Uterus (tissue), 3 donors: ENCODE measurements at regions not wholly inside any gene's neighbourhood (a gene's known extent, or its start where the extent isn't known, plus 50 kb on each side); places are given as distances from the start of the nearest gene placed in this dataset.

Experiments
- DNase-seq, 2 donors: peaks; one replicate each; pipeline ENCODE4 v3.0.0-alpha.2; 2019 to 2020
- H3K27ac ChIP-seq, 2 donors: fragments of 200-600 bp; sonication (generic); 1 replicate in 1 of 2; 2 replicates in 1 of 2; pipeline ENCODE4 v1.5.1; 2016 to 2018
- H3K27me3 ChIP-seq, 2 donors: fragments of 200-600 bp; sonication (generic); one replicate each; pipeline ENCODE4 v1.5.1; 2018 to 2019; ENCODE audit warnings: control low read depth in 1 of 2
- H3K36me3 ChIP-seq, 2 donors: fragments of 200-600 bp; sonication (generic); one replicate each; pipeline ENCODE4 v1.5.1; 2019; ENCODE audit warnings: control low read depth in 1 of 2
- H3K4me1 ChIP-seq, 2 donors: fragments of 200-600 bp; sonication (generic); one replicate each; pipeline ENCODE4 v1.5.1; 2018 to 2019; ENCODE audit warnings: control low read depth in 1 of 2
- H3K4me3 ChIP-seq, 2 donors: fragments of 200-600 bp; sonication (generic); 1 replicate in 1 of 2; 2 replicates in 1 of 2; pipeline ENCODE4 v1.5.1; 2018 to 2019; ENCODE audit warnings: mild to moderate bottlenecking in 1 of 2
- H3K9me3 ChIP-seq, 2 donors: fragments of 200-600 bp; sonication (generic); one replicate each; pipeline ENCODE4 v1.5.1; 2019; ENCODE audit warnings: control low read depth in 1 of 2
- CTCF ChIP-seq, 4 experiments: fragments of 200-600 bp in 2 of 4; fragments of 450-650 bp in 2 of 4; sonication (generic) in 2 of 4; IDR thresholded peaks; one replicate each; pipeline ENCODE4 v1.5.1; 2016 to 2019; ENCODE audit warnings: antibody characterized with exemption in 4 of 4, mild to moderate bottlenecking in 2 of 4, moderate library complexity in 1 of 4
- POLR2A ChIP-seq, 2 donors: fragments of 450-650 bp; IDR thresholded peaks; one replicate each; pipeline ENCODE4 v1.6.1; 2016; ENCODE audit warnings: antibody characterized with exemption in 2 of 2, mild to moderate bottlenecking in 1 of 2, moderate library complexity in 1 of 2
- intact Hi-C: fragments of 100-400 bp; cut with DNase I; formaldehyde crosslinking; loops from one replicate; pipeline ENCODE4 v1.15.1; 2023; ENCODE audit warnings: low total_unique reads
- donor health status: DM: yes; HTN: yes; CAD: no.

DNA sequence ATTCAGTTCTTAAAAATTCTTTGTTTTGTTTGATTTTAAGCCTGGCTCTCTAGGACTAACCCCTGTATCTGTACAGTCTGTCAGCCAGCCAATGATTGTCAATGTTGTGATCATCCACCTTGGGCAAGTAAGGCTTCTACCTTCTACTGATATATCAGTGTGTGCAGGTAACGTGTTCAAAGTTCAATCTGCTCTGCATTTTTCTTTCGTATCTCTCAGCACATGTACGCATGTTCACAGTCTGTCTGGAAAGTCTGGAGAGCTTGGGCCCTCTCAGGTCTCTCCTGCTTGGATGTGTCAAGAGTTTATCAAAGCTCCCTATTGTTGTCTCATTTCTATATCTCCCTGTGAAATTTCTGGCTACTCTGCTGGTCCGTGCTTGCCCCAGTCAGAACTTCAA lies 138.6 kb upstream of the VRK1 start:
- Histone ChIP-seq H3K27me3 (no peaks in the 10 kb centered on the region), H3K36me3 (no peaks in the 10 kb centered on the region), H3K4me3 (no peak overlapping the region), H3K9me3 (no peaks in the 10 kb centered on the region), H3K4me1 (no peaks in the 10 kb centered on the region), H3K27ac (no peak overlapping the region)
- DNase-seq: no peak
- intact Hi-C loops: no loop called here
- TF ChIP-seq CTCF (IDR thresholded peaks at IDR 0.05): no peak
- TF ChIP-seq POLR2A (IDR thresholded peaks at IDR 0.05): no peak

DNA sequence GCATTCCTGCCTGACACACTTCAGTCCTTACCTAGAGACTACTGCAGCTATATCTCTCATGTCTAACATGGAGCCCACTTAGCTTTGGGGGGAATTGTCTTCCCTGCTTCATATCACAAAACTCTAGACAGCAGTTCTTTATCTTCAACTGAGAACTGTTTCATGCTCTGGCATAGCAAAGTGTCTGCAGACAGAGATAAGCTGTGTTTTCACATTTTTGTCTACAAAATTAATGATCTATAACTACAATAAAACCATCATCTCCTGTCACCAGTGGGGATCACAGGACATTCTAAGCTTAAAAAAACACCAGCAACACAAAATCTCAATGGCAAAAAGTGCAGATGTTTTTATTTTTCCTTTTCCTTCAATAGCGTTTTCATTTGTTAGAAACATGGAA lies 137.1 kb upstream of the VRK1 start:
- Histone ChIP-seq H3K27ac (no peak overlapping the region), H3K36me3 (no peaks in the 10 kb centered on the region), H3K4me3 (no peak overlapping the region), H3K9me3 (no peaks in the 10 kb centered on the region), H3K4me1 (no peaks in the 10 kb centered on the region), H3K27me3 (no peaks in the 10 kb centered on the region)
- no peak for TF ChIP-seq POLR2A (IDR thresholded peaks at IDR 0.05)
- TF ChIP-seq CTCF (IDR thresholded peaks at IDR 0.05): no peak
- DNase-seq: no peak
- intact Hi-C loops: no loop called here

DNA sequence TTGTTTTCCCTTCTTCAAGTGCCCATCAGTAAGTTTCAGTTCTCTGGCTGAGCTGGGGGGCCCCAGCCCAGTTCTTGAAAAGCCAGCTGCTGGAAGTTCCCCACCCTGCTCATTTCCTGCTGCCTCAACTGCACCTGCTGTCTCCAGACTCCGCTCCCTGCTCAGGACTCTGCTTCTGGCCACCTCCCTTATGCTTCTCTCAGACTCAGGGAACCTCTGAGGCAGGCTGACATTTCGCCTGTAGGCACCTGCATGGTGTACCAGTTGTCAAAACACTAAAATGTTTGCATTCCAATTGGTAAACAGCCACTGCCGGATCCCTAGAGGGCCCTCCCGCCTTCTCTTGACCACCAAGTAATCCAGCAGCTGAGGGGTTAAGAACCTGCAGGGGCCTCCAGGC lies 136.5 kb upstream of the VRK1 start:
- TF ChIP-seq POLR2A (IDR thresholded peaks at IDR 0.05) (no peak), CTCF (IDR thresholded peaks at IDR 0.05) (no peak)
- DNase-seq: no peak
- no peaks in the 10 kb centered on the region for H3K4me1 ChIP-seq
- no peaks in the 10 kb centered on the region for H3K27me3 ChIP-seq
- no peaks in the 10 kb centered on the region for H3K9me3 ChIP-seq
- no peak overlapping the region for H3K4me3 ChIP-seq
- no peak overlapping the region for H3K27ac ChIP-seq
- H3K36me3 ChIP-seq: no peaks in the 10 kb centered on the region
- intact Hi-C loops: no loop called here

- no peaks in the 10 kb centered on the region for H3K4me1 ChIP-seq
- no peak overlapping the region for H3K4me3 ChIP-seq
- intact Hi-C loops: no loop called here
- H3K27ac ChIP-seq: no peak overlapping the region
- H3K36me3 ChIP-seq: no peaks in the 10 kb centered on the region
- H3K27me3 ChIP-seq: no peaks in the 10 kb centered on the region
- no peaks in the 10 kb centered on the region for H3K9me3 ChIP-seq
- DNase-seq: no peak
- TF ChIP-seq POLR2A (IDR thresholded peaks at IDR 0.05) (no peak), CTCF (IDR thresholded peaks at IDR 0.05) (no peak)
Observed at GRCh38 chr14:96661244-96661969, 135.8 kb upstream of the VRK1 start.

DNA sequence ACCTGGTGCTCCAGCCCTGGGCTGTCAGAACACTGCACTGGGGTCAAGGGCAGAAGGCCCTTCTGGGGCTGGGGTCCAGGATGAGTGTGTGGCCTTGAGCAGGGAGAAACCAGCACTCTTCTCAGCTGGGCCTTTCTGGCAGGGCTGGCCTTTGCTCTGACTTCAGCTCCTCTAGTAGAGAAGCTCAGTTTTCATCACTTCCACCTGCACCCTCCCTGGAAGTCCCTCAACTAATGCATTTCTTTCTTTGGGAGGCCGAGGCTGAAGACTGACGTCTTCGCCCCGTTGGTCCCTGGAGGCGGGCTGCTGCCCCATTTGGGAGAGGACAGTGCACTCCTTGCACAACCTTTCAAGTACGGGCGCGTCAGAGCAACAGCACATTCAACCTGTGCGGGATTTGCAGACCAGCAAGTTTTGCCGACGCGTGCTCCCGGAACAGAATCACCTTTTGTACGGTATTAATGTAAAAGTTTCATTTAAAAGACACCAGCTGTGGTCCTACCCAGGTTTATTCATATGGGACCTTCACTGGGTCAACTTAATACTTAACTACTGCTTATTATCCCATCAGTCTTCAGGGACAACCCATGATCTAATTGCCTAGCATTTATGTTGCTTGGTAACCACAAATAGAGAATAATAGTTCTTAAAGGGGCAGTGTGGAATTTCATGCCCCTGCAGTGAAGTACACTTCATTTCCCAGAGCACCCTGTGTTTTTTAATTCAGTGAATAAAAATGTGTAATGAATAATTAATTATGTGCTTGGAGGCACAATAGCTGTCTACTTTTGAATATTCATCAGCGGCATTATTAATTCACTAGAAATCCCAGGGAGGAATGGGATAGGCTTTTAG lies 134.8 kb upstream of the VRK1 start:
- H3K36me3 ChIP-seq: no peaks in the 10 kb centered on the region
- H3K27me3 ChIP-seq: no peaks in the 10 kb centered on the region
- intact Hi-C loops: no loop called here
- no peak for DNase-seq
- H3K4me1 ChIP-seq: no peaks in the 10 kb centered on the region
- H3K27ac ChIP-seq: no peak overlapping the region
- H3K9me3 ChIP-seq: no peaks in the 10 kb centered on the region
- no peak overlapping the region for H3K4me3 ChIP-seq
- TF ChIP-seq CTCF (IDR thresholded peaks at IDR 0.05): no peak
- no peak for TF ChIP-seq POLR2A (IDR thresholded peaks at IDR 0.05)
